K562 (cell line): ENCODE measurements at regions not wholly inside any gene's neighbourhood (a gene's known extent, or its start where the extent isn't known, plus 50 kb on each side); places are given as distances from the start of the nearest gene placed in this dataset.

ENCODE experiments used
- ATAC-seq: fragments of 200-7000 bp; cut with Tn5 transposase; 3 replicates; pipeline ENCODE4 v1.9.1; 2020; ENCODE audit warnings: moderate library complexity
- BruUV-seq: library from RNA; stranded (reverse); fragments of 400-500 nt; replicated peaks from 2 replicates; lab custom pipeline; 2021; lab: Mats Ljungman, UMichigan
- CTCF ChIA-PET: fragments of 300-600 bp; formaldehyde crosslinking; extraction: SDS; loops from one replicate; lab custom pipeline; 2021; ENCODE audit warnings: low intra/inter-chr PET ratio; lab: Yijun Ruan, JAX
- POLR2A ChIA-PET: fragments of 300-600, 350-650 bp; sonication (Branson Sonifier 250); formaldehyde crosslinking; extraction: SDS; loops from one replicate; lab custom pipeline; 2021; ENCODE audit warnings: antibody characterized with exemption, inconsistent platforms; lab: Yijun Ruan, JAX
- DNase-seq, 4 experiments: peaks; one replicate each; pipeline versions ENCODE4 v3.0.0 to v3.0.0-alpha.2; 2011 to 2018; ENCODE audit warnings: low spot score in 3 of 4, mixed read lengths in 3 of 4; ENCODE audit errors: extremely low read depth in 1 of 4
- FAIRE-seq: peaks from 2 replicates; lab custom pipeline; 2011; peaks lifted over from hg19 to GRCh38; lab: Jason Lieb, UNC
- H2AFZ ChIP-seq: 2 replicates; pipeline ENCODE4 v1.6.0; 2011; ENCODE audit warnings: low read depth, low read length, control low read depth, inconsistent platforms
- H3K27ac ChIP-seq: fragments of 200-600 bp; 3 replicates; pipeline ENCODE4 v1.8.0; 2011; ENCODE audit warnings: low read depth, mild to moderate bottlenecking, control low read depth, inconsistent platforms, low read length, moderate library complexity, mixed read lengths; ENCODE audit errors: extremely low read depth
- H3K27me3 ChIP-seq, 2 experiments: fragments of 300-600 bp in 1 of 2; 2 replicates in 1 of 2; 3 replicates in 1 of 2; pipeline versions ENCODE4 v1.6.0 to v1.8.0; 2011; ENCODE audit warnings: inconsistent platforms in 2 of 2, low read length in 2 of 2, mild to moderate bottlenecking in 1 of 2, mixed read lengths in 1 of 2, moderate library complexity in 1 of 2; ENCODE audit not compliant: control insufficient read depth in 2 of 2, insufficient read depth in 2 of 2
- H3K36me3 ChIP-seq: fragments of 300-600 bp; 3 replicates; pipeline ENCODE4 v1.8.0; 2011; ENCODE audit warnings: mild to moderate bottlenecking, low read length, inconsistent platforms; ENCODE audit not compliant: control insufficient read depth, insufficient read depth
- H3K4me1 ChIP-seq, 2 experiments: fragments of 200-600 bp in 1 of 2; replicated peaks in 1 of 2; 2 replicates in 1 of 2; 3 replicates in 1 of 2; pipeline versions ENCODE4 v1.5.1 to v1.8.0; 2011; ENCODE audit warnings: inconsistent platforms in 2 of 2, low read length in 2 of 2, mild to moderate bottlenecking in 1 of 2, mixed read lengths in 1 of 2, moderate library complexity in 1 of 2; ENCODE audit not compliant: control insufficient read depth in 2 of 2, insufficient read depth in 2 of 2
- H3K4me2 ChIP-seq: 2 replicates; pipeline ENCODE4 v1.6.1; 2011; ENCODE audit warnings: low read length, control low read depth, inconsistent platforms, mixed read lengths; ENCODE audit not compliant: insufficient read depth
- H3K4me3 ChIP-seq: fragments of 200-600 bp; sonication (generic), shearing (Covaris generic); 2 replicates; pipeline ENCODE4 v1.5.1; 2016; ENCODE audit warnings: control low read depth, inconsistent platforms
- H3K79me2 ChIP-seq: fragments of 200-600 bp; 3 replicates; pipeline ENCODE4 v1.8.0; 2011; ENCODE audit warnings: low read length, inconsistent platforms; ENCODE audit not compliant: control insufficient read depth, insufficient read depth
- H3K9ac ChIP-seq, 2 experiments: 2 replicates each; pipeline versions ENCODE4 v1.6.0 to v1.6.1; 2011; ENCODE audit warnings: low read depth in 2 of 2, low read length in 2 of 2, control low read depth in 1 of 2, inconsistent platforms in 1 of 2, mild to moderate bottlenecking in 1 of 2, mixed read lengths in 1 of 2; ENCODE audit not compliant: insufficient read depth in 1 of 2
- H3K9me1 ChIP-seq: one replicate; pipeline ENCODE4 v1.6.0; 2011; ENCODE audit warnings: inconsistent platforms, mild to moderate bottlenecking, low read length, moderate library complexity; ENCODE audit not compliant: control insufficient read depth, insufficient read depth
- H3K9me3 ChIP-seq: replicated peaks from 2 replicates; pipeline ENCODE4 v1.5.1; 2011; ENCODE audit warnings: low read depth, low read length, inconsistent platforms; ENCODE audit not compliant: control insufficient read depth, insufficient read depth
- H4K20me1 ChIP-seq: replicated peaks from 2 replicates; pipeline ENCODE4 v1.6.1; 2011; ENCODE audit warnings: low read length, inconsistent platforms, mixed read lengths; ENCODE audit not compliant: control insufficient read depth, insufficient read depth
- EZH2 ChIP-seq: IDR thresholded peaks from 2 replicates; pipeline ENCODE4 v1.6.1; 2012; ENCODE audit warnings: low read depth, mild to moderate bottlenecking, inconsistent platforms, low read length, borderline replicate concordance
- HDAC6 ChIP-seq: IDR thresholded peaks from 2 replicates; pipeline ENCODE4 v1.6.1; 2012; ENCODE audit warnings: low read depth, mild to moderate bottlenecking, control low read depth, inconsistent platforms, low read length, moderate library complexity
- MEIS2 ChIP-seq: fragments of 450-650 bp; IDR thresholded peaks from 2 replicates; pipeline ENCODE4 v1.6.1; 2014; ENCODE audit warnings: mild to moderate bottlenecking; ENCODE audit not compliant: partially characterized antibody
- SAFB ChIP-seq: fragments of 200-400 bp; formaldehyde crosslinking; IDR thresholded peaks from 2 replicates; pipeline ENCODE4 v1.6.1; 2017; ENCODE audit warnings: low read depth, low read length, borderline replicate concordance
- SMARCB1 ChIP-seq: IDR thresholded peaks from 2 replicates; pipeline ENCODE4 v1.6.1; 2011; ENCODE audit warnings: improper control_type of control experiment, low read depth; ENCODE audit not compliant: insufficient read length
- TCF3 ChIP-seq: sonication (generic); formaldehyde crosslinking; IDR thresholded peaks from 2 replicates; pipeline ENCODE4 v1.4.0; 2020; ENCODE audit warnings: mild to moderate bottlenecking, missing genetic modification reagents
- TCF7 ChIP-seq: sonication (generic); IDR thresholded peaks from 2 replicates; pipeline ENCODE4 v1.6.1; 2016; ENCODE audit warnings: antibody characterized with exemption, borderline replicate concordance
- ZNF12 ChIP-seq: sonication (generic); formaldehyde crosslinking; IDR thresholded peaks from 2 replicates; pipeline ENCODE4 v1.4.0; 2020; ENCODE audit warnings: mild to moderate bottlenecking, missing genetic modification reagents
- ZNF263 ChIP-seq: sonication (generic); formaldehyde crosslinking; IDR thresholded peaks from 2 replicates; pipeline ENCODE4 v1.8.0; 2022; ENCODE audit warnings: mild to moderate bottlenecking, missing genetic modification reagents, borderline replicate concordance
- ZNF699 ChIP-seq: fragments of 250-450 bp; sonication (Bioruptor Pico); IDR thresholded peaks from 2 replicates; pipeline ENCODE4 v1.8.0; 2021; ENCODE audit warnings: mild to moderate bottlenecking, moderate library complexity; ENCODE audit not compliant: insufficient replicate concordance
- ZSCAN32 ChIP-seq: fragments of 450-650 bp; formaldehyde crosslinking; IDR thresholded peaks from 2 replicates; pipeline ENCODE4 v1.4.0; 2020; ENCODE audit warnings: mild to moderate bottlenecking, moderate library complexity
- WGBS: fragments of 100-300 bp; shearing (Covaris generic); methylation state at CpG from one replicate; pipeline ENCODE4 v1.1.6; 2016; ENCODE audit warnings: low coverage, mixed read lengths; ENCODE audit not compliant: insufficient coverage; ENCODE audit errors: missing lambda C conversion rate; 5-methylcytosine and 5-hydroxymethylcytosine counted together
- in situ Hi-C: fragments of 300-500 bp; cut with MboI; formaldehyde crosslinking; loops from 4 replicates; pipeline ENCODE4 v1.15.0; 2018; ENCODE audit warnings: inconsistent platforms, mixed read lengths
- intact Hi-C: fragments of 100-400 bp; cut with micrococcal nuclease; formaldehyde crosslinking; loops from 2 replicates; pipeline ENCODE4 v1.14.2; 2022

DNA sequence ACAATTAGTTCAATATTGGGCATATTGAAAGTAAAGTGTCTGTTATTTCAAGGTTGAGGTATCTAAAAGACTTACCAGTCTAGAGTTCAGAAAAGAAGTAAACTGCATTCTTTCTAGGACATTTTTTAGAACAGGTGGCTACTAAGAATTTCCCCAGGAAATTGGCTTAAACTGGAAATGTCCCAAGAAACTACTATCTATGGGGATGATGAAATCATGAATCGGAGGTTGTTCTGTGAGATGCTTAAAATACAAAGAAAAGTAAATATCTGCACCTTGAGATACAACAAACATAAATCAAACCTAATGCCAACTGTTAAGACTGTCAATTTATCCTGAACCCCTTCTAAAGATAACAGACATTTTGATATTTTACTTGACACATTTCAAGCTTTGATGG, 226.5 kb upstream of the NREP start:
- ATAC-seq (no peak), DNase-seq (no peak), FAIRE-seq (no peak)
- H3K36me3 ChIP-seq, result no peaks in the 10 kb centered on the region
- 0% methylated on average over 1 of the region's 1 CpG for WGBS
- intact Hi-C loops, result no loop called here
- ChIA-PET POLR2A (no interaction called here), CTCF (no interaction called here)
- H3K4me3 ChIP-seq, result no peak overlapping the region
- no TSS peak for BruUV-seq
- no peak overlapping the region for H3K4me2 ChIP-seq
- no peaks in the 10 kb centered on the region for H3K9me3 ChIP-seq
- H3K9me1 ChIP-seq, result no peaks in the 10 kb centered on the region
- H3K27me3 ChIP-seq, result no peaks in the 10 kb centered on the region
- in situ Hi-C loops, result no loop called here
- no peaks in the 10 kb centered on the region for H3K79me2 ChIP-seq
- no peaks in the 10 kb centered on the region for H4K20me1 ChIP-seq
- H3K27ac ChIP-seq, result no peak overlapping the region
- H3K4me1 ChIP-seq, result no peaks in the 10 kb centered on the region
- no peak for TF ChIP-seq SMARCB1
- TF ChIP-seq TCF3 (CRISPR knock-in tag), result no peak
- no peak for TF ChIP-seq ZNF12
- TF ChIP-seq SAFB, result no peak
- no peak for TF ChIP-seq MEIS2
- TF ChIP-seq EZH2, result no peak
- TF ChIP-seq ZSCAN32, result no peak
- TF ChIP-seq TCF7, result no peak
- no peak overlapping the region for H3K9ac ChIP-seq
- H2AFZ ChIP-seq, result no peak overlapping the region

DNA sequence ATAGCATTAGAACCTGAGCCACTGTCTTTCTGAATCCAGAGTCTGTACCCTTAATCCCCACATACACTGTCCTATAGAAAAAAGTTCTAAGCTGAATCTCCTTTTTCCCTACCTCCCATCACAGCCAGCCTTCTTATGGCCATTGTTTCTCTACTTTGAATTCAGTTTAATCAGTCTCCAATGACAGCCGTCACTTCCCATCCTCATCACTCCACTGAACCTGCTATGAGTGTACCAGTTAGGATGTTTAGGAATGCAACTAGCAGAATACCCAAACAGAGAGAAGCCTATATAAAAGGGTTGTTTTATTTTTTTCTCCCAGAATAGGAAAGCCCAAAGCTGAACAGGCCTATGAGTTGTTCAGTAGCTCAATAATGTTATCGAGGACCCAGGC, 220.4 kb upstream of the NREP start:
- no peaks in the 10 kb centered on the region for H3K4me1 ChIP-seq
- ChIA-PET CTCF (no interaction called here), POLR2A (no interaction called here)
- H3K9ac ChIP-seq, result no peak overlapping the region
- no peak overlapping the region for H2AFZ ChIP-seq
- H3K9me3 ChIP-seq, result no peaks in the 10 kb centered on the region
- no peak overlapping the region for H3K27ac ChIP-seq
- TF ChIP-seq HDAC6 (no peak), ZNF699 (CRISPR knock-in tag) (no peak), ZNF263 (CRISPR knock-in tag) (no peak)
- 4% methylated on average over 2 of the region's 2 CpGs for WGBS
- intact Hi-C loops, result no loop called here
- no peaks in the 10 kb centered on the region for H3K36me3 ChIP-seq
- in situ Hi-C loops, result no loop called here
- ATAC-seq, result no peak
- H3K4me3 ChIP-seq, result no peak overlapping the region
- H3K9me1 ChIP-seq, result no peaks in the 10 kb centered on the region
- H3K27me3 ChIP-seq, result no peaks in the 10 kb centered on the region
- no peaks in the 10 kb centered on the region for H3K79me2 ChIP-seq
- no peak for FAIRE-seq
- DNase-seq, result no peak
- no peak overlapping the region for H3K4me2 ChIP-seq
- H4K20me1 ChIP-seq, result no peaks in the 10 kb centered on the region
- no TSS peak for BruUV-seq
